ENCODE measurements at regions not wholly inside any gene's neighbourhood (a gene's known extent, or its start where the extent isn't known, plus 50 kb on each side); places are given as distances from the start of the nearest gene placed in this dataset.

DNA sequence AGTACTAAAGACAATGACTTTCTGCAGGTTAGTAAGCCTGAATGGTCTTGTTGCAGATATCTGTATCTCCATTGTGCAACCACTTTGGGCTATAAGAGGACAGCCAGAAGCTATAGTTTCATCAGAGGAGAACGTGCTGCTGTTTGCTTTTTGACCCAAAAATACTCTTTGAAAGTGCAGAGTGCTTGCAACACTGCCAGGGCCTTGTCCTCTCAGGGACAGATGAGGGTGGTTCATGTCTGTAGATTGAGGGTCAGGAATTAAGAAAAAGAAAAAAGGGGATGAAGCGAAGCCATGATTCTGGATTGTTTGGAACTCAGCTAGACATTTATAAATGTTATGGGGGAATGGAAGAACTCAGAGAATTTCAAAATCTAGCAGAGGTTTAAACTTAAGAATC lies 212.5 kb downstream of the SEC23IP start:
- Histone ChIP-seq H3K9me3 (ENCODE audit: control extremely low read depth in 1 of 3, control insufficient read depth in 2 of 3, insufficient read depth in 1 of 3, low read length in 2 of 3) (no peaks in the 10 kb centered on the region), H3K36me3 (replicated peaks in 1 of 2; ENCODE audit: control extremely low read depth in 1 of 2, control insufficient read depth in 1 of 2, extremely low read depth in 1 of 2, insufficient read depth in 2 of 2, low read length in 1 of 2) (no peaks in the 10 kb centered on the region), H3K4me2 (replicated peaks; ENCODE audit: low read depth, low read length, poor library complexity, severe bottlenecking) (no peak overlapping the region), H3K27me3 (replicated peaks in 1 of 4; ENCODE audit: control extremely low read depth in 1 of 4, control insufficient read depth in 3 of 4, insufficient read depth in 4 of 4, low read length in 3 of 4) (no peaks in the 10 kb centered on the region), H4K20me1 (ENCODE audit: control insufficient read depth, insufficient read depth, low read length, poor library complexity, severe bottlenecking) (no peaks in the 10 kb centered on the region), H3K27ac (ENCODE audit: low read length in 2 of 2) (no peak overlapping the region), H3K79me2 (ENCODE audit: control insufficient read depth, insufficient read depth, low read length) (no peaks in the 10 kb centered on the region), H3K4me3 (ENCODE audit: control extremely low read depth in 1 of 5, extremely low read depth in 1 of 5, insufficient read depth in 1 of 5, low read depth in 2 of 5, low read length in 4 of 5) (no peak overlapping the region), H3K4me1 (ENCODE audit: control insufficient read depth in 2 of 2, insufficient read depth in 2 of 2, low read length in 2 of 2) (no peaks in the 10 kb centered on the region), H3K9ac (ENCODE audit: low read length) (no peak overlapping the region), H2AFZ (ENCODE audit: insufficient read depth, low read depth, low read length, poor library complexity, severe bottlenecking) (no peak overlapping the region)
- ATAC-seq (ENCODE audit: low read depth) (no peak), DNase-seq (no peak)
- no peak for TF ChIP-seq EZH2 (IDR thresholded peaks at IDR 0.05; ENCODE audit: borderline replicate concordance, insufficient read depth, low read depth, low read length, poor library complexity, severe bottlenecking)
- Mint-ChIP-seq H3K27me3 (peaks cover 12% of the 10 kb centered on the region), H3K27ac (no peak overlapping the region), H3K4me3 (no peak overlapping the region), H3K9me3 (ENCODE audit: insufficient read depth) (no peaks in the 10 kb centered on the region), H3K4me1 (no peaks in the 10 kb centered on the region)
- CTCF ChIA-PET: no interaction called here
- intact Hi-C loops (cut with micrococcal nuclease): no loop called here
- 89% methylated on average over 2 of the region's 2 CpGs for WGBS (ENCODE audit: insufficient coverage)
- POLR2A ChIA-PET: no interaction called here

DNA sequence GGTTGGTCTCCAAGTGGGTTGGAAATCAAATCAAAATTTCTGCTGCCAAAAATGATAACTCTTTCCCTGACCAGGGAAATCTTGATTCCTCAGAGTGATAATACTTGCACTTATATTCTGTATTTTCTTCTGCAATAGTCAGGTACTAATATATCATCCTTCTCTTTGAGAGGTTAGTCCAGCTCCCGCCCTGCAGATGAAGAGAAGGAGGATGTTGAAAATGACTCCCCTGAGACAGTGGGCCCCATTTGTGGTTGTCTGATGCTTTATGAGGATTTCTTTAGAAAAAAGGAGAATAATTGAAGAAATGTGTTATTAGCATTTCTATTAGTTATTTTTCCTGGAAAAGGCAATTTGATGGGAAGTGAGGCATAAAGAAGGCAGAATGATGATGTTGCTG lies 213.0 kb downstream of the SEC23IP start:
- H3K27me3 ChIP-seq (replicated peaks in 1 of 4; ENCODE audit: control extremely low read depth in 1 of 4, control insufficient read depth in 3 of 4, insufficient read depth in 4 of 4, low read length in 3 of 4): no peaks in the 10 kb centered on the region
- H3K4me3 ChIP-seq (ENCODE audit: control extremely low read depth in 1 of 5, extremely low read depth in 1 of 5, insufficient read depth in 1 of 5, low read depth in 2 of 5, low read length in 4 of 5): no peak overlapping the region
- no peaks in the 10 kb centered on the region for H3K79me2 ChIP-seq (ENCODE audit: control insufficient read depth, insufficient read depth, low read length)
- intact Hi-C loops (cut with micrococcal nuclease): no loop called here
- H3K9ac ChIP-seq (ENCODE audit: low read length): no peak overlapping the region
- H3K4me1 ChIP-seq (ENCODE audit: control insufficient read depth in 2 of 2, insufficient read depth in 2 of 2, low read length in 2 of 2): no peaks in the 10 kb centered on the region
- no peaks in the 10 kb centered on the region for H4K20me1 ChIP-seq (ENCODE audit: control insufficient read depth, insufficient read depth, low read length, poor library complexity, severe bottlenecking)
- DNase-seq: no peak
- WGBS (ENCODE audit: insufficient coverage): no CpG with 5 or more reads among the region's 1 CpG
- no peaks in the 10 kb centered on the region for H3K36me3 ChIP-seq (replicated peaks in 1 of 2; ENCODE audit: control extremely low read depth in 1 of 2, control insufficient read depth in 1 of 2, extremely low read depth in 1 of 2, insufficient read depth in 2 of 2, low read length in 1 of 2)
- peaks cover 16% of the 10 kb centered on the region for H3K27me3 Mint-ChIP-seq
- no peak overlapping the region for H3K27ac ChIP-seq (ENCODE audit: low read length in 2 of 2)
- no peak for ATAC-seq (ENCODE audit: low read depth)
- H3K4me3 Mint-ChIP-seq: no peak overlapping the region
- no peak overlapping the region for H3K4me2 ChIP-seq (replicated peaks; ENCODE audit: low read depth, low read length, poor library complexity, severe bottlenecking)
- TF ChIP-seq, protein P1, sequence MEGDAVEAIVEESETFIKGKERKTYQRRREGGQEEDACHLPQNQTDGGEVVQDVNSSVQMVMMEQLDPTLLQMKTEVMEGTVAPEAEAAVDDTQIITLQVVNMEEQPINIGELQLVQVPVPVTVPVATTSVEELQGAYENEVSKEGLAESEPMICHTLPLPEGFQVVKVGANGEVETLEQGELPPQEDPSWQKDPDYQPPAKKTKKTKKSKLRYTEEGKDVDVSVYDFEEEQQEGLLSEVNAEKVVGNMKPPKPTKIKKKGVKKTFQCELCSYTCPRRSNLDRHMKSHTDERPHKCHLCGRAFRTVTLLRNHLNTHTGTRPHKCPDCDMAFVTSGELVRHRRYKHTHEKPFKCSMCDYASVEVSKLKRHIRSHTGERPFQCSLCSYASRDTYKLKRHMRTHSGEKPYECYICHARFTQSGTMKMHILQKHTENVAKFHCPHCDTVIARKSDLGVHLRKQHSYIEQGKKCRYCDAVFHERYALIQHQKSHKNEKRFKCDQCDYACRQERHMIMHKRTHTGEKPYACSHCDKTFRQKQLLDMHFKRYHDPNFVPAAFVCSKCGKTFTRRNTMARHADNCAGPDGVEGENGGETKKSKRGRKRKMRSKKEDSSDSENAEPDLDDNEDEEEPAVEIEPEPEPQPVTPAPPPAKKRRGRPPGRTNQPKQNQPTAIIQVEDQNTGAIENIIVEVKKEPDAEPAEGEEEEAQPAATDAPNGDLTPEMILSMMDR (IDR thresholded peaks at IDR 0.05): no peak
- no peak for TF ChIP-seq EZH2 (IDR thresholded peaks at IDR 0.05; ENCODE audit: borderline replicate concordance, insufficient read depth, low read depth, low read length, poor library complexity, severe bottlenecking)
- H3K27ac Mint-ChIP-seq: no peak overlapping the region
- H3K4me1 Mint-ChIP-seq: no peaks in the 10 kb centered on the region
- POLR2A ChIA-PET: no interaction called here
- no peaks in the 10 kb centered on the region for H3K9me3 ChIP-seq (ENCODE audit: control extremely low read depth in 1 of 3, control insufficient read depth in 2 of 3, insufficient read depth in 1 of 3, low read length in 2 of 3)
- no peak overlapping the region for H2AFZ ChIP-seq (ENCODE audit: insufficient read depth, low read depth, low read length, poor library complexity, severe bottlenecking)
- CTCF ChIA-PET: no interaction called here
- peaks cover 3% of the 10 kb centered on the region for H3K9me3 Mint-ChIP-seq (ENCODE audit: insufficient read depth)
